Keratinocyte (primary cell): ENCODE measurements at regions not wholly inside any gene's neighbourhood (a gene's known extent, or its start where the extent isn't known, plus 50 kb on each side); places are given as distances from the start of the nearest gene placed in this dataset.
"Not testable (repeated sequence)": the region's sequence is repeated elsewhere in the genome, so short reads cannot be mapped to it uniquely, and the experiment has no call there.

ENCODE experiments used
- DNase-seq: peaks from one replicate; pipeline ENCODE4 v3.0.0-alpha.2; 2011; ENCODE audit warnings: low read depth, missing footprints, low spot score
- FAIRE-seq: peaks from 2 replicates; lab custom pipeline; 2011; peaks lifted over from hg19 to GRCh38; lab: Jason Lieb, UNC
- H2AFZ ChIP-seq: 2 replicates; pipeline ENCODE4 v1.6.0; 2012; ENCODE audit warnings: low read length, control low read depth, inconsistent platforms; ENCODE audit not compliant: control insufficient read depth
- H3K27ac ChIP-seq: 2 replicates; pipeline ENCODE4 v1.5.1; 2011; ENCODE audit warnings: low read length; ENCODE audit not compliant: control insufficient read depth, insufficient read depth
- H3K27me3 ChIP-seq: 3 replicates; pipeline ENCODE4 v1.6.0; 2011; ENCODE audit warnings: low read length; ENCODE audit not compliant: control insufficient read depth, insufficient read depth; ENCODE audit errors: extremely low read depth
- H3K36me3 ChIP-seq, 2 experiments: 2 replicates in 1 of 2; 3 replicates in 1 of 2; pipeline ENCODE4 v1.5.1; 2011; ENCODE audit warnings: low read length in 2 of 2, mild to moderate bottlenecking in 1 of 2; ENCODE audit not compliant: control insufficient read depth in 2 of 2, insufficient read depth in 2 of 2; ENCODE audit errors: extremely low read depth in 1 of 2
- H3K4me1 ChIP-seq: 3 replicates; pipeline ENCODE4 v1.5.1; 2011; ENCODE audit warnings: low read length; ENCODE audit not compliant: control insufficient read depth, insufficient read depth; ENCODE audit errors: extremely low read depth
- H3K4me2 ChIP-seq: 3 replicates; pipeline ENCODE4 v1.6.0; 2011; ENCODE audit warnings: low read depth, low read length; ENCODE audit not compliant: control insufficient read depth, insufficient read depth; ENCODE audit errors: extremely low read depth
- H3K4me3 ChIP-seq, 3 experiments: fragments of 200-600 bp in 1 of 3; sonication (generic) in 1 of 3; 2 replicates in 2 of 3; 3 replicates in 1 of 3; pipeline ENCODE4 v1.5.1; 2011 to 2016; ENCODE audit warnings: low read length in 3 of 3, mild to moderate bottlenecking in 3 of 3, control low read depth in 2 of 3, inconsistent platforms in 1 of 3, low read depth in 1 of 3, mixed read lengths in 1 of 3, mixed run types in 1 of 3, moderate library complexity in 1 of 3; ENCODE audit not compliant: control insufficient read depth in 2 of 3, insufficient read depth in 2 of 3; ENCODE audit errors: extremely low read depth in 1 of 3
- H3K79me2 ChIP-seq: 2 replicates; pipeline ENCODE4 v1.6.0; 2012; ENCODE audit warnings: low read length; ENCODE audit not compliant: control insufficient read depth, insufficient read depth
- H3K9ac ChIP-seq: 3 replicates; pipeline ENCODE4 v1.6.0; 2011; ENCODE audit warnings: low read length; ENCODE audit not compliant: control insufficient read depth, insufficient read depth; ENCODE audit errors: extremely low read depth
- H3K9me1 ChIP-seq: 3 replicates; pipeline ENCODE4 v1.6.0; 2011; ENCODE audit warnings: low read length; ENCODE audit not compliant: control insufficient read depth, insufficient read depth; ENCODE audit errors: extremely low read depth
- H3K9me3 ChIP-seq: 2 replicates; pipeline ENCODE4 v1.5.1; 2012; ENCODE audit warnings: low read depth, low read length; ENCODE audit not compliant: control insufficient read depth
- H4K20me1 ChIP-seq: 3 replicates; pipeline ENCODE4 v1.6.0; 2011; ENCODE audit warnings: low read length; ENCODE audit not compliant: control insufficient read depth, insufficient read depth; ENCODE audit errors: extremely low read depth
- CTCF ChIP-seq, 3 experiments: IDR thresholded peaks in 1 of 3; conservative IDR thresholded peaks in 1 of 3; optimal IDR thresholded peaks in 1 of 3; 2 replicates in 2 of 3; 3 replicates in 1 of 3; pipeline versions ENCODE3 to v1.5.1; 2011; ENCODE audit warnings: low read length in 3 of 3, mild to moderate bottlenecking in 3 of 3, moderate library complexity in 2 of 3, control low read depth in 1 of 3, inconsistent platforms in 1 of 3; ENCODE audit not compliant: insufficient read depth in 2 of 3; ENCODE audit errors: extremely low read depth in 1 of 3
- EZH2 ChIP-seq: IDR thresholded peaks from one replicate; pipeline ENCODE4 v1.6.1; 2012; ENCODE audit warnings: inconsistent platforms, mild to moderate bottlenecking, low read length, moderate library complexity
- dilution Hi-C: fragments of 300-500 bp; cut with MboI; formaldehyde crosslinking; loops from one replicate; pipeline ENCODE4 v1.7.0; 2020; ENCODE audit warnings: low sequenced_read_pairs; ENCODE audit not compliant: extremely low pct_ligation_motif_present

- dilution Hi-C loops, result no loop called here
- FAIRE-seq, result no peak
Measured at GRCh38 chr2:195437521-195437920, 219.5 kb upstream of the SLC39A10 start.

DNA sequence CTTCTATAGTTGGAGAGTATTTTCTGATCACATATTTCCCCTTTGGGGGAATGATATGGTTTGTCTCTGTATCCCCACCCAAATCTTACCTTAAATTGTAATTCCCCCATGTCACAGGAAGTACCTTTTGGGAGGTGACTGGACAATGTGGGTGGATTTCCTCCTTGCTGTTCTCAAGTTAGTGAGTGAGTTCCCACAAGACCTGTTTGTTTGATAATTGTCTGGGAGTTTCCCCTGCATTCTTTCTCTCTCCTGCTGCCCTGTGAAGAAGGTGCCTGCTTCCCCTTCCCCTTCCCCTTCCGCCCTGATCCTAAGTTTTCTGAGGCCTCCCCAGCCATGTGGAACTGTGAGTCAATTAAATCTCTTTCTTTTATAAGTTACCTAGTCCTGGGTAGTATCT lies 222.7 kb upstream of the SLC39A10 start:
- Histone ChIP-seq H3K4me3 (no peak overlapping the region), H2AFZ (peak overlapping the region; percentile 43), H3K9me3 (no peaks in the 10 kb centered on the region), H3K9me1 (no peaks in the 10 kb centered on the region), H3K9ac (no peak overlapping the region), H3K27me3 (no peaks in the 10 kb centered on the region), H3K4me2 (no peak overlapping the region), H3K4me1 (no peaks in the 10 kb centered on the region), H3K27ac (no peak overlapping the region), H3K36me3 (no peaks in the 10 kb centered on the region), H3K79me2 (no peaks in the 10 kb centered on the region), H4K20me1 (no peaks in the 10 kb centered on the region)
- FAIRE-seq, result peak; percentile 29
- TF ChIP-seq EZH2, result no peak
- TF ChIP-seq CTCF (optimal IDR thresholded peaks at IDR 0.05 in 1 of 3, IDR thresholded peaks at IDR 0.05 in 1 of 3, conservative IDR thresholded peaks at IDR 0.05 in 1 of 3; ENCODE audit: extremely low read depth in 1 of 3, insufficient read depth in 2 of 3, low read length in 3 of 3), result no peak
- no peak for DNase-seq
- dilution Hi-C loops, result no loop called here

More at GRCh38 chr2:195437521-195437920, 219.5 kb upstream of the SLC39A10 start:
- H3K4me1 ChIP-seq, result no peaks in the 10 kb centered on the region
- no peaks in the 10 kb centered on the region for H3K36me3 ChIP-seq
- no peak for DNase-seq
- no peak overlapping the region for H2AFZ ChIP-seq
- H3K4me3 ChIP-seq, result no peak overlapping the region
- no peaks in the 10 kb centered on the region for H3K27me3 ChIP-seq
- no peak for TF ChIP-seq EZH2
- TF ChIP-seq CTCF (optimal IDR thresholded peaks at IDR 0.05 in 1 of 3, IDR thresholded peaks at IDR 0.05 in 1 of 3, conservative IDR thresholded peaks at IDR 0.05 in 1 of 3; ENCODE audit: extremely low read depth in 1 of 3, insufficient read depth in 2 of 3, low read length in 3 of 3), result no peak
- H3K9ac ChIP-seq, result no peak overlapping the region
- H3K9me1 ChIP-seq, result no peaks in the 10 kb centered on the region
- H3K4me2 ChIP-seq, result no peak overlapping the region
- H4K20me1 ChIP-seq, result no peaks in the 10 kb centered on the region
- no peaks in the 10 kb centered on the region for H3K79me2 ChIP-seq
- H3K27ac ChIP-seq, result no peak overlapping the region
- no peaks in the 10 kb centered on the region for H3K9me3 ChIP-seq

GRCh38 chr2:195433729-195434128 lies 223.3 kb upstream of the SLC39A10 start:
- H3K9me1 ChIP-seq, H3K9ac ChIP-seq, H3K27me3 ChIP-seq, H3K36me3 ChIP-seq, H3K4me1 ChIP-seq, FAIRE-seq, H3K9me3 ChIP-seq, H3K27ac ChIP-seq, H4K20me1 ChIP-seq, H3K79me2 ChIP-seq, H3K4me3 ChIP-seq, DNase-seq, H3K4me2 ChIP-seq, dilution Hi-C loops, H2AFZ ChIP-seq: not testable (repeated sequence)
